DOHH2 (cell line): ENCODE measurements at regions not wholly inside any gene's neighbourhood (a gene's known extent, or its start where the extent isn't known, plus 50 kb on each side); places are given as distances from the start of the nearest gene placed in this dataset.

Experiments used
- H3F3A ChIP-seq: fragments of 200-600 bp; sonication (generic), shearing (Covaris generic); 2 replicates; pipeline ENCODE4 v1.6.0; 2016; ENCODE audit warnings: antibody characterized with exemption, mild to moderate bottlenecking; ENCODE audit not compliant: control insufficient read depth, insufficient read depth
- H3K27ac ChIP-seq: fragments of 200-600 bp; sonication (generic); 2 replicates; pipeline ENCODE4 v1.5.1; 2014; ENCODE audit warnings: low read depth, mild to moderate bottlenecking, low read length, moderate library complexity
- H3K27me3 ChIP-seq: fragments of 200-600 bp; sonication (generic); 2 replicates; pipeline ENCODE4 v1.6.1; 2014; ENCODE audit warnings: mild to moderate bottlenecking, low read length, mixed read lengths; ENCODE audit not compliant: control insufficient read depth
- H3K36me3 ChIP-seq: fragments of 200-600 bp; sonication (generic); 2 replicates; pipeline ENCODE4 v1.6.1; 2014; ENCODE audit warnings: mild to moderate bottlenecking, low read length, moderate library complexity, mixed read lengths; ENCODE audit not compliant: control insufficient read depth
- H3K4me1 ChIP-seq: fragments of 200-600 bp; sonication (generic); 2 replicates; pipeline ENCODE4 v1.6.1; 2014; ENCODE audit warnings: mild to moderate bottlenecking, low read length, mixed read lengths; ENCODE audit not compliant: control insufficient read depth
- H3K4me2 ChIP-seq: fragments of 200-600 bp; sonication (generic); 2 replicates; pipeline ENCODE4 v1.6.0; 2014; ENCODE audit warnings: mild to moderate bottlenecking, low read length, moderate library complexity
- H3K4me3 ChIP-seq: fragments of 200-600 bp; sonication (generic); 2 replicates; pipeline ENCODE4 v1.5.1; 2014; ENCODE audit warnings: mild to moderate bottlenecking, low read length, mixed read lengths
- H3K79me2 ChIP-seq: fragments of 200-600 bp; sonication (generic); 2 replicates; pipeline ENCODE4 v1.6.1; 2014; ENCODE audit warnings: mild to moderate bottlenecking, low read length, mixed read lengths; ENCODE audit not compliant: control insufficient read depth
- H3K9me2 ChIP-seq: fragments of 200-600 bp; sonication (generic); replicated peaks from 2 replicates; pipeline ENCODE4 v1.6.1; 2014; ENCODE audit warnings: mild to moderate bottlenecking, low read length, mixed read lengths; ENCODE audit not compliant: control insufficient read depth
- H3K9me3 ChIP-seq: fragments of 200-600 bp; sonication (generic); 2 replicates; pipeline ENCODE4 v1.6.1; 2014; ENCODE audit warnings: antibody characterized with exemption, low read length, mixed read lengths; ENCODE audit not compliant: control insufficient read depth, insufficient read depth
- H4K20me1 ChIP-seq: fragments of 200-600 bp; sonication (generic); 2 replicates; pipeline ENCODE4 v1.6.0; 2014; ENCODE audit warnings: low read depth, mild to moderate bottlenecking, antibody characterized with exemption, low read length, moderate library complexity; ENCODE audit not compliant: control insufficient read depth, insufficient read depth
- CTCF ChIP-seq: fragments of 200-600 bp; sonication (generic); IDR thresholded peaks from one replicate; pipeline ENCODE4 v1.5.1; 2014; ENCODE audit warnings: antibody characterized with exemption, mild to moderate bottlenecking, low read depth, low read length; ENCODE audit not compliant: poor library complexity, severe bottlenecking
- EZH2phosphoT487 ChIP-seq: fragments of 200-600 bp; sonication (generic); IDR thresholded peaks from 2 replicates; pipeline ENCODE4 v1.6.1; 2017; ENCODE audit warnings: borderline replicate concordance, mild to moderate bottlenecking, antibody characterized with exemption, low read length, moderate library complexity, mixed read lengths

- peaks cover 7% of the 10 kb centered on the region; the same call in 1 of the 2 replicates for H3K27me3 ChIP-seq
- no peaks in the 10 kb centered on the region for H4K20me1 ChIP-seq
These were observed 89.3 kb upstream of the UGT8 start for GRCh38 chr4:114509340-114509739.

GRCh38 chr4:114512595-114513295 is 85.9 kb upstream of the UGT8 start:
- Histone ChIP-seq H3K4me1 (no peaks in the 10 kb centered on the region), H3K79me2 (no peaks in the 10 kb centered on the region), H3K4me2 (no peak overlapping the region), H3K9me3 (no peaks in the 10 kb centered on the region), H3F3A (no peaks in the 10 kb centered on the region), H4K20me1 (no peaks in the 10 kb centered on the region), H3K9me2 (no peaks in the 10 kb centered on the region), H3K27ac (no peak overlapping the region), H3K36me3 (no peaks in the 10 kb centered on the region), H3K27me3 (peaks cover 7% of the 10 kb centered on the region; the same call in 1 of the 2 replicates), H3K4me3 (no peak overlapping the region)
- TF ChIP-seq EZH2phosphoT487 (no peak), CTCF (no peak)

More at GRCh38 chr4:114509340-114509739, 89.3 kb upstream of the UGT8 start:
- Histone ChIP-seq H3K9me2 (no peaks in the 10 kb centered on the region), H3K4me2 (no peak overlapping the region), H3K27ac (no peak overlapping the region), H3K4me1 (no peaks in the 10 kb centered on the region), H3K9me3 (no peaks in the 10 kb centered on the region), H3K79me2 (no peaks in the 10 kb centered on the region), H3F3A (no peaks in the 10 kb centered on the region), H3K4me3 (no peak overlapping the region), H3K36me3 (no peaks in the 10 kb centered on the region)
- TF ChIP-seq EZH2phosphoT487: no peak
- no peak for TF ChIP-seq CTCF

- Histone ChIP-seq H3K4me2 (no peak overlapping the region), H4K20me1 (no peaks in the 10 kb centered on the region), H3K4me1 (no peaks in the 10 kb centered on the region), H3F3A (no peaks in the 10 kb centered on the region), H3K27ac (no peak overlapping the region), H3K36me3 (no peaks in the 10 kb centered on the region), H3K9me2 (no peaks in the 10 kb centered on the region), H3K79me2 (no peaks in the 10 kb centered on the region), H3K27me3 (no peaks in the 10 kb centered on the region), H3K9me3 (no peaks in the 10 kb centered on the region), H3K4me3 (no peak overlapping the region)
- TF ChIP-seq EZH2phosphoT487 (no peak), CTCF (no peak)
These were observed 79.2 kb upstream of the UGT8 start for GRCh38 chr4:114519368-114519767.
